ENCODE measurements at regions not wholly inside any gene's neighbourhood (a gene's known extent, or its start where the extent isn't known, plus 50 kb on each side); places are given as distances from the start of the nearest gene placed in this dataset.

DNA sequence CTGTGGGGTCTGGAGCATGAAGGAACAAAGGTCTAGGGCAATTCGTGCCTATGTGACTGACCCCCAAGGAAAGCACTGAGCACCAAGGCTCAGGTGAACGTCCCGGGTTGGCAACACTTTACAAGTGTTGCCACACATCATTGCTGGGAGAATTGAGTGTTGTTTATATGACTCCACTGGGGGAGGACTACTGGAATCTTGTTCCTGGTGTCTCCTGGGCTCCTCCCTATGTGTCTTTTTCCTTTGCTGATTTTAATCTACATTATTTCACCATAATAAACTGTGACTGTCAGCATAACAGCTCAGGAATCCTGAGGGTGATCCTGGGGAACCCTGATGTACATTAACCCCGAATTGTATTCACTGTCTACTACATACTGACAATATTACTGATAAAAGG is 207.7 kb upstream of the BMP2 start:
- H3K9ac ChIP-seq (ENCODE audit: low read depth, low read length, poor library complexity) = no peak overlapping the region
- H2BK12ac ChIP-seq (ENCODE audit: low read length) = no peak overlapping the region
- H3K18ac ChIP-seq (ENCODE audit: low read length) = no peak overlapping the region
- H3K4me1 ChIP-seq (ENCODE audit: control insufficient read depth in 2 of 2, insufficient read depth in 1 of 2, low read depth in 1 of 2, low read length in 2 of 2) = no peaks in the 10 kb centered on the region
- H3K4ac ChIP-seq (ENCODE audit: low read length) = no peak overlapping the region
- no peak overlapping the region for H2BK5ac ChIP-seq (ENCODE audit: low read length)
- H3K27ac ChIP-seq (replicated peaks; ENCODE audit: low read length) = no peak overlapping the region
- H2BK120ac ChIP-seq (ENCODE audit: low read depth, low read length) = no peak overlapping the region
- H3K4me2 ChIP-seq (ENCODE audit: insufficient read depth, low read length, poor library complexity, severe bottlenecking) = no peak overlapping the region
- no peak overlapping the region for H4K91ac ChIP-seq (ENCODE audit: low read depth, low read length, poor library complexity)
- no peaks in the 10 kb centered on the region for H3K79me1 ChIP-seq (ENCODE audit: low read depth, low read length)
- H2AK5ac ChIP-seq (ENCODE audit: low read depth, low read length) = no peak overlapping the region
- no peaks in the 10 kb centered on the region for H3K27me3 ChIP-seq (ENCODE audit: control insufficient read depth in 3 of 3, insufficient read depth in 3 of 3, low read depth in 1 of 3, low read length in 3 of 3)
- no peaks in the 10 kb centered on the region for H3K36me3 ChIP-seq (replicated peaks in 1 of 2; ENCODE audit: control insufficient read depth in 2 of 2, insufficient read depth in 2 of 2, low read length in 2 of 2)
- H2AFZ ChIP-seq (ENCODE audit: low read length) = no peak overlapping the region
- H4K8ac ChIP-seq (ENCODE audit: low read depth, low read length) = no peak overlapping the region
- DNase-seq (ENCODE audit: low spot score) = no peak
- H3K23ac ChIP-seq (ENCODE audit: low read depth, low read length, poor library complexity) = no peak overlapping the region
- H2BK15ac ChIP-seq (ENCODE audit: low read length) = no peak overlapping the region
- H3K14ac ChIP-seq (ENCODE audit: low read length) = no peak overlapping the region
- H3K4me3 ChIP-seq (ENCODE audit: low read length in 2 of 2) = no peak overlapping the region
- WGBS, 2 donors (ENCODE audit: extremely low coverage in 2 of 2, insufficient read length in 2 of 2, insufficient replicate concordance in 1 of 2) = no CpG with 5 or more reads among the region's 4 CpGs
- H3K9me3 ChIP-seq (replicated peaks in 1 of 2; ENCODE audit: control insufficient read depth in 2 of 2, insufficient read depth in 1 of 2, low read depth in 1 of 2, low read length in 2 of 2) = no peaks in the 10 kb centered on the region

DNA sequence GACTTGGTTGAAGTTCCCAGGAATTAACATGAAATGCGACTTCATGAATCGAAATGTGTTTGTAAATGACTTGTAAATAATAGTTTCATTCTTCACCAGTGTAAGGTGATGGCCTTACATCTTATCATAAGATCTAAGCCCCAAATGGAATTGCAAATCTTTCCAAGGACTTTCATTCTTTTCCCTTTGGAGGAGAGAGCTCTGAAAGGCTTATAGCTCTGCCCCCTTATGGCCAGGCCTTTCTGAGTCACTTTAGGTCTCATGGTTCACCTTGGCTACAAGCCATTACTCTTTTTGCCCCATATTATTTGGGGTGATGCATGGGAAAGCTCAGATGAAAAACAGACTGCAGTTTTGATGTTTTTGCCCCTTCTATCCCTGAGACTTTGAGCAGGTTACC is 209.1 kb upstream of the BMP2 start:
- H3K79me1 ChIP-seq (ENCODE audit: low read depth, low read length) = no peaks in the 10 kb centered on the region
- H3K4me1 ChIP-seq (ENCODE audit: control insufficient read depth in 2 of 2, insufficient read depth in 1 of 2, low read depth in 1 of 2, low read length in 2 of 2) = no peaks in the 10 kb centered on the region
- H3K9me3 ChIP-seq (replicated peaks in 1 of 2; ENCODE audit: control insufficient read depth in 2 of 2, insufficient read depth in 1 of 2, low read depth in 1 of 2, low read length in 2 of 2) = no peaks in the 10 kb centered on the region
- no peaks in the 10 kb centered on the region for H3K27me3 ChIP-seq (ENCODE audit: control insufficient read depth in 3 of 3, insufficient read depth in 3 of 3, low read depth in 1 of 3, low read length in 3 of 3)
- H2AK5ac ChIP-seq (ENCODE audit: low read depth, low read length) = no peak overlapping the region
- H3K27ac ChIP-seq (replicated peaks; ENCODE audit: low read length) = no peak overlapping the region
- H3K9ac ChIP-seq (ENCODE audit: low read depth, low read length, poor library complexity) = no peak overlapping the region
- WGBS, 2 donors (ENCODE audit: extremely low coverage in 2 of 2, insufficient read length in 2 of 2, insufficient replicate concordance in 1 of 2) = no CpG with 5 or more reads among the region's 2 CpGs
- H3K14ac ChIP-seq (ENCODE audit: low read length) = no peak overlapping the region
- no peak overlapping the region for H3K18ac ChIP-seq (ENCODE audit: low read length)
- H2BK120ac ChIP-seq (ENCODE audit: low read depth, low read length) = no peak overlapping the region
- no peak overlapping the region for H2AFZ ChIP-seq (ENCODE audit: low read length)
- H2BK12ac ChIP-seq (ENCODE audit: low read length) = no peak overlapping the region
- no peak overlapping the region for H3K4me3 ChIP-seq (ENCODE audit: low read length in 2 of 2)
- H2BK5ac ChIP-seq (ENCODE audit: low read length) = no peak overlapping the region
- no peaks in the 10 kb centered on the region for H3K36me3 ChIP-seq (replicated peaks in 1 of 2; ENCODE audit: control insufficient read depth in 2 of 2, insufficient read depth in 2 of 2, low read length in 2 of 2)
- H3K23ac ChIP-seq (ENCODE audit: low read depth, low read length, poor library complexity) = no peak overlapping the region
- H3K4ac ChIP-seq (ENCODE audit: low read length) = no peak overlapping the region
- H4K8ac ChIP-seq (ENCODE audit: low read depth, low read length) = no peak overlapping the region
- H2BK15ac ChIP-seq (ENCODE audit: low read length) = no peak overlapping the region
- H4K91ac ChIP-seq (ENCODE audit: low read depth, low read length, poor library complexity) = no peak overlapping the region
- DNase-seq (ENCODE audit: low spot score) = no peak
- no peak overlapping the region for H3K4me2 ChIP-seq (ENCODE audit: insufficient read depth, low read length, poor library complexity, severe bottlenecking)

DNA sequence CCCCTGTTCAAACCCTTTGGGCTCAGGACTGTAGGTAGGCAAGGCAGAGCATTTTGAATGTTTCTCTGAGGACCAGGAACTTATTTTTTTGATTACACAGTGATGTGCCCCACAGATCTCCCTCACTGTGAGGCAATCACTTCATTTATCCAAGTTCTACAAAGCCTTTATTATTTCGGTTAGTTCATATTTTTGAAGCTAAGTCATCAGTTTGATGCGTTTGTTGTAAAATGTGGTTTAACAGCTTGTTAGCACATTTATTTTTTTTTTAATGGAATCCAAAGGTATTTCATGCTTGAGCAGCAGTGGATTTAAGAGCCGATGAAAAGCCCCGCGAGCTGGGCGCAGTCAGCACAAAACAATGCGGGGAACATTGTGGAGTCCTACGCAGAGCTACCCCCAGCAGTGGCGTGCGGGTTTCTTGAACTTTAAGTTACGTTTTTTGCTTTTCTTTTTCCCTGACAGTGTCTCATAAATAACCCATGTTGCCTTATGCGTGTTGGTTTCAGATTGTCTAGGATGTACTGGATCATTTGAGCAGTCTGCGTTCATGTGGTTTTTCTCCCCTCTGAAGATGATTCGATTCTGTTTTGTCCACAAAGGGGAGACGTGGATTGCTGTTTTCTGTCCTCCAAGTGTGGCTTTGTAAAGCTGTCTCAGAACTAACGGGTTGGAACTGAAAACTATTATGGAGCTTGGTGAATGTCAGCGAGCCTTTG is 233.6 kb upstream of the BMP2 start:
- Histone ChIP-seq H3K36me3 (replicated peaks in 1 of 2; ENCODE audit: control insufficient read depth in 2 of 2, insufficient read depth in 2 of 2, low read length in 2 of 2) (no peaks in the 10 kb centered on the region), H3K4ac (ENCODE audit: low read length) (no peak overlapping the region), H2BK120ac (ENCODE audit: low read depth, low read length) (no peak overlapping the region), H2AFZ (ENCODE audit: low read length) (peak overlapping the region; percentile 5), H3K79me1 (ENCODE audit: low read depth, low read length) (no peaks in the 10 kb centered on the region), H2BK12ac (ENCODE audit: low read length) (no peak overlapping the region), H3K4me3 (ENCODE audit: low read length in 2 of 2) (no peak overlapping the region), H2BK5ac (ENCODE audit: low read length) (no peak overlapping the region), H3K27me3 (ENCODE audit: control insufficient read depth in 3 of 3, insufficient read depth in 3 of 3, low read depth in 1 of 3, low read length in 3 of 3) (no peaks in the 10 kb centered on the region), H3K27ac (replicated peaks; ENCODE audit: low read length) (no peak overlapping the region), H4K8ac (ENCODE audit: low read depth, low read length) (no peak overlapping the region), H3K9me3 (replicated peaks in 1 of 2; ENCODE audit: control insufficient read depth in 2 of 2, insufficient read depth in 1 of 2, low read depth in 1 of 2, low read length in 2 of 2) (no peaks in the 10 kb centered on the region), H3K4me1 (ENCODE audit: control insufficient read depth in 2 of 2, insufficient read depth in 1 of 2, low read depth in 1 of 2, low read length in 2 of 2) (peaks cover 0 to 4% of the 10 kb centered on the region in 2 donors), H3K18ac (ENCODE audit: low read length) (no peak overlapping the region), H2BK15ac (ENCODE audit: low read length) (no peak overlapping the region), H2AK5ac (ENCODE audit: low read depth, low read length) (no peak overlapping the region), H3K4me2 (ENCODE audit: insufficient read depth, low read length, poor library complexity, severe bottlenecking) (no peak overlapping the region), H3K14ac (ENCODE audit: low read length) (no peak overlapping the region), H3K23ac (ENCODE audit: low read depth, low read length, poor library complexity) (no peak overlapping the region), H3K9ac (ENCODE audit: low read depth, low read length, poor library complexity) (no peak overlapping the region), H4K91ac (ENCODE audit: low read depth, low read length, poor library complexity) (no peak overlapping the region)
- no CpG with 5 or more reads among the region's 17 CpGs for WGBS, 2 donors (ENCODE audit: extremely low coverage in 2 of 2, insufficient read length in 2 of 2, insufficient replicate concordance in 1 of 2)
- DNase-seq (ENCODE audit: low spot score) = no peak

DNA sequence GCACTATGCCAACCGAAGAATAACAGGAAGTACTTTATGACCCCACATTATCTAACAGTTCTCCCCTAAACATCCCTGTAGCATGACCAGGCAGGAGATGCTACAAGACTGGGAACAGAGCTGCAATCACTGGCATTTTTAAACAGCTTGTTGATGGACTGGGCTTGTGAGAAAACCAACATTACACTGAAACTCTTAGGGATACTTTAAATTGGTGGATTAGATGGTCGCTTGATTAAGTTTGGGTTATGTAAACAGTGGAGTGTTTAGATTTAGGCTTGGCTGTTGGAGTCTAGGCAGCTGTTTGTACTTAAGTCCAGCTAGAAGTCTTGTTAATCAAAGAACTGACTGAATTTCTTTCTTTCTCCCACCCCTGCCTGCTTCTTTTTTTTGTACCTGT is 234.1 kb upstream of the BMP2 start:
- Histone ChIP-seq H3K18ac (ENCODE audit: low read length) (no peak overlapping the region), H2BK12ac (ENCODE audit: low read length) (no peak overlapping the region), H3K36me3 (replicated peaks in 1 of 2; ENCODE audit: control insufficient read depth in 2 of 2, insufficient read depth in 2 of 2, low read length in 2 of 2) (no peaks in the 10 kb centered on the region), H2BK15ac (ENCODE audit: low read length) (no peak overlapping the region), H4K8ac (ENCODE audit: low read depth, low read length) (no peak overlapping the region), H3K14ac (ENCODE audit: low read length) (no peak overlapping the region), H3K9ac (ENCODE audit: low read depth, low read length, poor library complexity) (no peak overlapping the region), H3K4ac (ENCODE audit: low read length) (no peak overlapping the region), H3K27ac (replicated peaks; ENCODE audit: low read length) (no peak overlapping the region), H3K4me2 (ENCODE audit: insufficient read depth, low read length, poor library complexity, severe bottlenecking) (no peak overlapping the region), H2BK5ac (ENCODE audit: low read length) (no peak overlapping the region), H3K4me1 (ENCODE audit: control insufficient read depth in 2 of 2, insufficient read depth in 1 of 2, low read depth in 1 of 2, low read length in 2 of 2) (peaks cover 0 to 4% of the 10 kb centered on the region in 2 donors), H4K91ac (ENCODE audit: low read depth, low read length, poor library complexity) (no peak overlapping the region), H3K27me3 (ENCODE audit: control insufficient read depth in 3 of 3, insufficient read depth in 3 of 3, low read depth in 1 of 3, low read length in 3 of 3) (no peaks in the 10 kb centered on the region), H3K79me1 (ENCODE audit: low read depth, low read length) (no peaks in the 10 kb centered on the region), H3K9me3 (replicated peaks in 1 of 2; ENCODE audit: control insufficient read depth in 2 of 2, insufficient read depth in 1 of 2, low read depth in 1 of 2, low read length in 2 of 2) (no peaks in the 10 kb centered on the region), H2BK120ac (ENCODE audit: low read depth, low read length) (no peak overlapping the region), H2AK5ac (ENCODE audit: low read depth, low read length) (no peak overlapping the region), H3K23ac (ENCODE audit: low read depth, low read length, poor library complexity) (no peak overlapping the region), H3K4me3 (ENCODE audit: low read length in 2 of 2) (no peak overlapping the region), H2AFZ (ENCODE audit: low read length) (no peak overlapping the region)
- no CpG with 5 or more reads among the region's 2 CpGs for WGBS, 2 donors (ENCODE audit: extremely low coverage in 2 of 2, insufficient read length in 2 of 2, insufficient replicate concordance in 1 of 2)
- no peak for DNase-seq (ENCODE audit: low spot score)
